GM18909 (cell line): ENCODE measurements at regions not wholly inside any gene's neighbourhood (a gene's known extent, or its start where the extent isn't known, plus 50 kb on each side); places are given as distances from the start of the nearest gene placed in this dataset.
"Not testable (repeated sequence)": the region's sequence is repeated elsewhere in the genome, so short reads cannot be mapped to it uniquely, and the experiment has no call there.

Source experiments
- ATAC-seq: cut with Tn5 transposase; IDR thresholded peaks from one replicate; pipeline ENCODE4 v1.9.1; 2021; ENCODE audit warnings: mild to moderate bottlenecking; ENCODE audit not compliant: unreplicated experiment, poor library complexity

GRCh38 chr10:65570143-65571010 is 1355.5 kb upstream of the LRRTM3 start:
- peak; percentile 56 for ATAC-seq

- ATAC-seq: peak; percentile 62
Observed at GRCh38 chr10:65571011-65571570, 1354.7 kb upstream of the LRRTM3 start.

GRCh38 chr10:65581426-65582026 is 1344.3 kb upstream of the LRRTM3 start:
- ATAC-seq: no peak

- no peak for ATAC-seq
Observed at GRCh38 chr10:65602182-65602865, 1323.5 kb upstream of the LRRTM3 start.

- no peak for ATAC-seq
Observed at GRCh38 chr10:65611592-65611991, 1314.2 kb upstream of the LRRTM3 start.

- ATAC-seq: no peak
Observed at GRCh38 chr10:65614956-65615565, 1310.8 kb upstream of the LRRTM3 start.

- ATAC-seq: no peak
Observed at GRCh38 chr10:65618126-65618525, 1307.7 kb upstream of the LRRTM3 start.

GRCh38 chr10:65620404-65621048 is 1305.3 kb upstream of the LRRTM3 start:
- no peak for ATAC-seq

- ATAC-seq: no peak
Observed at GRCh38 chr10:65622608-65623007, 1303.2 kb upstream of the LRRTM3 start.

- ATAC-seq: no peak
Observed at GRCh38 chr10:65628493-65629139, 1297.2 kb upstream of the LRRTM3 start.

GRCh38 chr10:65660006-65660405 is 1265.8 kb upstream of the LRRTM3 start:
- no peak for ATAC-seq

- ATAC-seq: no peak
Observed at GRCh38 chr10:65670087-65670486, 1255.7 kb upstream of the LRRTM3 start.

GRCh38 chr10:65670596-65670995 is 1255.2 kb upstream of the LRRTM3 start:
- ATAC-seq: not testable (repeated sequence)

- ATAC-seq: no peak
Observed at GRCh38 chr10:65675236-65675635, 1250.6 kb upstream of the LRRTM3 start.

GRCh38 chr10:65684896-65685295 is 1240.9 kb upstream of the LRRTM3 start:
- ATAC-seq: no peak

GRCh38 chr10:65701168-65701776 is 1224.6 kb upstream of the LRRTM3 start:
- ATAC-seq: no peak

- ATAC-seq: no peak
Observed at GRCh38 chr10:65708057-65708456, 1217.8 kb upstream of the LRRTM3 start.

- ATAC-seq: no peak
Observed at GRCh38 chr10:65710306-65710705, 1215.5 kb upstream of the LRRTM3 start.

GRCh38 chr10:65719790-65720189 is 1206.0 kb upstream of the LRRTM3 start:
- no peak for ATAC-seq
